ENCODE measurements at regions not wholly inside any gene's neighbourhood (a gene's known extent, or its start where the extent isn't known, plus 50 kb on each side); places are given as distances from the start of the nearest gene placed in this dataset.

DNA sequence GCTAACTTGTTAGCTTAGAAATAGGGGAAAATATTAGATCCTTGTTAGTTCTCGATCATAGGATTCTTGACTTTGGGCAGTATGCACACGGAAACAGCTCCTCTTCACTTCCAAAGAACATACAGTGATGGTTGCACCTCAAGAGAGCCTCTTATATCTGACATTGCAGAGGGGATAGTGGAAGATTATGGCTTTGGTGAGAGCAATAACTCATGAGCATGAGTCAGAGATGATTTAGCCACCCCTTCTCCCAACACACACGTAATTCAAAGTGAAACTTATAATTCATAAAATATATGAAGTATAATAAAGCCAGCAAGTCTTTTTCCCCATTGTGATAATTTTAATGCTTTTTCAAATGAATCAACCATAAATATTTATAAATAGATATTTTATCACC is 683.7 kb downstream of the POM121L12 start:
- DNase-seq = no peak

DNA sequence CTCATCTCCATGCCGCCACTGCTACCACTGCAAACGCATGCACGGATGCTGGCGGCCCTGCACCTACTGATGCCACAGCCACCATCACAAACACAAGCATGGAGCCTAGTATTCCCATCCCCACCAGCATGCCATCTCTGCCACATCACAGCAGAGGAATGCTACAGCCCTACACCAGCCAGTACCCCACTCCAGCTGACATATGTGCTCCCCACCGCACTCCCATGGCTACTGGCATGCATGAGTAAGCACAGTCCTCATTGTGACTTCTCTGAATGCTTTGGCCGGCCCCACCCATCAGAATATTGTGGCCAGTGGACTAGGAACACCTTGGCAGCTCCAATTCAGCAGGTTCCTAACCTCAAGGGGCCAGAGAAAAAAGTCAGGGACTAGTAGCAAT is 705.5 kb downstream of the POM121L12 start:
- DNase-seq = no peak

DNA sequence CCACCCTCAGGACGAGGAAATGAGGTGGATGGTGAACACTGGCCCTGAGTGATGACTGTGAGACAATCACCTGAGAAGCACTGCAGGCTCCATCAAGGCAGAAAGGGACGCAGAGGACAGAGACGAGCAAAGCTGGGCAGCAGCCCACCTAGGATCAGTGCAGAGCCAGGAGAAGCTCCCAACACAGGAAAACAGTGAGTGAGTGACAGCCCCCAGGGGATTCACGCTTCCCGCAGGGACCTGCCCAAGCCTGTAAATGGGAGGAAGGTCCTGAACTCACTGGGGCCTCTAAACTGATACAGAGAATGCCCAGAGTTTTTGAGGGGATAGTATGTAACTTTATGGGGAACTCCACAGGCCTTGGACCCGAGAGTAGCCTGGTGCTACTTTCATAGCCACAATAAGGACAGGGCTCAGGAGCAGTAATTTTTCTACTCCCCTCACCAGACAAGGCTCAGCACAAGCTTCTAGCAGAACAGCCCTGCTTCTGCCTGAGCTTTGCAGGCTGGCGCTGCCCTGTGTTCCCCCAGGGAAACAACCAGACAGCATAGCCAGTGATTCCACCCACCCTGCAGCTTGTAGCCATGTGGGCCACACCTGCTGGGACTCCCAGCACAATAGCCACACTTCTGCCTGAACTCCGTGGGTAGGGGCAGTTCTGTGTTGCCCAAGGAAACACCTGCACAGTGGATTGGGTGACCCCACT is 708.4 kb downstream of the POM121L12 start:
- DNase-seq = no peak

DNA sequence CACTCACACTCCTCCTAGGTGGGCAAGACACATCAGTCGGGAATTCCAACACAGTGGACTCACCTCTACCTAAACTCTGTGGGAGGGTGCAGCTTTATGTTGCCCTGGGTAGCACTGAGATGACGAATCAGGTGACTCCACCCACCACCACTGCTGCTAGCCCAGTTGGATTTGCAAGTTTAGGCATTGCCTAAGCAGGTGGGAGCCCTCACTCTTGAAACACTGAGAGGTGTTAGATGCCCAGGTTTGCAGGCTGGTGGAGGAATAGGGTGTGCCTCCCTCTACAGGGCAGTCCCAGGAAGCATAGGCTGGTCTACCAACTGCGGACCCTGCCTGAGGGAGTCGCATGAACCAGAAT is 708.9 kb downstream of the POM121L12 start:
- DNase-seq = no peak

DNA sequence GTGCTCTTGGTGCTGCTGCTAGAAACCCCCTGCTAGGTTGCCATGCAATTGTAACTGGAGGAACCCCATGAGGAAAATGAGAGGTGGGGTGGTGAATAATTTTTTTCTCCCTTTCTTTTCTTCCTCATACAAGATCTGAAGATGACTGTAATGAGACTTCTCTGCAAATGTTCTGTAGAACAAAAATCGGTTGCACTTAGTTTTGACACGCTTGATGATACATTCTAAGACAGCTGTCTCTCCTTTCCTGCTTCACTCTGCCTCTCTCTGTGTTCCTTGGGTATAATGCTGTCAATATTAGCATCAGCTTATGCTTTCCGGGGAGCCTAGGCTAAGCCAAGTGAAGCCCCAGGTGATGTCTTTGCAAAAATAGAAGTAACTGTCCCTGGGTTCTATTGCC is 721.5 kb downstream of the POM121L12 start:
- no peak for DNase-seq

DNA sequence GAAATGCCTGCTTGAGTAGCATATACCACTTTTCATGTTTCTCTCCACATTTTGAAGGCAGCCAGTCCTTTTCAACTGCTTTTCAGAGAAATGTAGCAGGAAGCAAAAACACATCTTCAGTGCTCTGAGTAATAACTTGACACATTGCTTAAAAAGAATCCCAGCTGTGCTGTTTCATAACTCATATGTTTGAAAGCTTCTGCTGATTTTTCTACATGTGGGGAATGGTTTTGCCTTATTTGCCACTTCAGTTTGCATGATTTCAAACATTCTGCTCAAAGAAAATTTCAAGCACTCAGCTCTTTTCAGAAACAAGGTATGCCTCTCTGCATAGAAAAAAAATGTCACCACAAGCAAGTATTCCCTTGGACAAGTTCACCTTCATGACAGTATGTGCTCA is 732.8 kb downstream of the POM121L12 start:
- no peak for DNase-seq

DNA sequence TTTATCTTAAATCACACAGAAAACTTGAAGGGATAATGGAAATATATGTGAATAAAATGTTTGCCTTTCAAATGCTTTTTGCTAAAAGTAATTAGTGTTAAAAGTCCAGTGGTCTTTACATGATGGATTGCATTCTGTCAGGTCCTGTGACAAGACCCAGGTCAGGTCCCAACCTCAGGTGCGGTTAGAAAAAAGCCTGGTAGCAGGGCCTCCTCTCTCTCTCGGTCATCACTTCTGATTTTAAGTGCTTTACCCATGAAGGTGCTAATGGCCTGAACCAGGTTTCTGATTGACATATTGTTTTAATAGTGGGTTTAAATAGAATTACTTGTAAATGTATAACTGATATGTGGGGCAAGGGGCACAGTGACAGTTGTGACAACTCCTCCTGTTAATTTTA is 736.3 kb downstream of the POM121L12 start:
- DNase-seq = no peak

DNA sequence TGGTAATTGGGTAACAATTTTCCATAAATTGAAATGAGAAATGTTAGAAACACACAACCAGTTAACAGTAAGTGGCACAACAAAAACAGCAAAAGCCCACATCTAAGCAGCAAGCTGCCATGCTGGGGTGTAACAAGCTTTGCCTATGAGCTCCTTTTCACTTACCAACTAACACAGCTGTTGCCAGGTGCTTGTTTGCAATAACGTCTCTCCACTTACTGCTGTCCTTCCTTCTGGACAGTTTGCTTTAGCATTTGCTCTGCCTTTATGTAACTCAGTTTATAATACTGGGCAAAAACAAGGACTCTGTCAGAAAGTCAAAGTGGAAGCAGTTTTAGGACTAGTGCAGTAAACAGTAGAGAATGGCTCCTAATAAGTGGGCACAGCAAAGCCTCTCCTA is 740.9 kb downstream of the POM121L12 start:
- DNase-seq = no peak

DNA sequence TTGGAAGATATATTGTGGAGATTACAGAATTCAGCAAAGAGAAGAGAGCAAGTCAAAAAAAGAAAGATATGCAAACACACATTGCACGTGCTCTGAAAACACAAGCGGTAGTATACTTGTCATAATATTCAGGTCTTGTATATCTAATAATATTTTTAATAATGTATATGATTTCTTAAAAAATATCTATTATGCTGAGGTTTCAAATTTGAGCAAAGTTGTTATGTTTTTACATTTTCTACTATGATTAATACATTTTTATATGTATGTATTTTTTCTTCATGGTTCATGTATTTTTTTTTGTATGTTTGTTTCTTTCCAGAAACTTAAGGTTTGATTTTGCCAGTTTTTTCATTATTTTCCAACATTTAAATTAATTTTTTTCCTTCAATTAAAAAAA is 752.4 kb upstream of the VSTM2A start:
- DNase-seq = no peak

DNA sequence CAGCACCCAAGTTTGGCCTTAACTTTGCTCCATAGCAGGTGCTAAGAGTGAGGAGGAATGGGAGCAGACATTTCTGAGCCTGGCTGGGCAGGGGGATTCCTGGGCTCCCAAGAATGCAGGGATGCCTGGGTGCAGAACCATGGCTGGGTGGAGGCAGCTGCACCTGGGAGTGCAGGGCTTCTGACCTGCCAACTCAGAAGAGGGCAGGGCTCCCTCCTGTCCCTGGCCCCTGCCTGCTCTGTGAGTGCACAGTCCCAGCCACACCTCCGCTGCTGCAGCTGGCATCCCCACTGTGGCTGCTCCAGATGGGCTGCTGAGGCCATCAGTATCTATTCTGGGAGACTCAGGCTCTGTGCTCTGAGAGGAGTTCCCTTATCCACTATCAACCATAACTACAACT is 747.4 kb upstream of the VSTM2A start:
- DNase-seq = no peak

DNA sequence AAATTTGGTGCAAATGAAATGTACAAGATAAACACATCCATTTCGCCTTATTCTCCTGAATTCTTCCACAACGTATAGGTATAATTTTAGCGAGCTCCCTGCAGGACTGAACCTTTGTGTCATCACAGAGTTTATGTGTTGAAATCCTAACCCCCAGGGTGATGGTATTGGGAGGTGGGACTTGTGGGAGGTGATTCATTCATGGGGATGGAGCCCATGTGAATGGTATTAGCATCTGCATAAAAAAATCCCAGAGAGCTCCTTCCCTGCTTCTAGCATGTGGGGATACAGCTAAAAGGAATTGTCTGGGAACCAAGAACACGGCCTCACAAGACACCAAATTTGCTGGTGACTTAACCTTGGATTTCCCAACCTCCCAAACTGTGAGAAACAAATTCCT is 741.4 kb upstream of the VSTM2A start:
- DNase-seq = no peak

DNA sequence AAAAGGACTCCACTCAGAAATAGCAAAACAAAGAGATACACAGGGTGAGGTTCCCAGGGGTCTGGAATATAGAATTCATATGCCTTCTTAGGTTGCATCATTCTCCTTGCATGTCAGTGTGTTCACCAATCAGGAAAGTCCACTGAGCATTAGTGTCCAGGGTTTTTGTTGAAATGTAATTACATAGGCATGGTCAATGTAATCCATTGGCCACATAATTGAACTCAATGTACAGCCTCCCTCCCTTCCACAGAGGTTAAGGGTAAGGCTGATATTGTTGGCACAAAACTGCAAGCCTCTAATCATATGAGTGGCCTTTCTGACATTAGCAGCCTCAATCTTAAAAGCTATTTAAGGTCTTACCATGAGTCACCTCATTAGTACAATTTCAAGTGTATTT is 736.1 kb upstream of the VSTM2A start:
- no peak for DNase-seq

DNA sequence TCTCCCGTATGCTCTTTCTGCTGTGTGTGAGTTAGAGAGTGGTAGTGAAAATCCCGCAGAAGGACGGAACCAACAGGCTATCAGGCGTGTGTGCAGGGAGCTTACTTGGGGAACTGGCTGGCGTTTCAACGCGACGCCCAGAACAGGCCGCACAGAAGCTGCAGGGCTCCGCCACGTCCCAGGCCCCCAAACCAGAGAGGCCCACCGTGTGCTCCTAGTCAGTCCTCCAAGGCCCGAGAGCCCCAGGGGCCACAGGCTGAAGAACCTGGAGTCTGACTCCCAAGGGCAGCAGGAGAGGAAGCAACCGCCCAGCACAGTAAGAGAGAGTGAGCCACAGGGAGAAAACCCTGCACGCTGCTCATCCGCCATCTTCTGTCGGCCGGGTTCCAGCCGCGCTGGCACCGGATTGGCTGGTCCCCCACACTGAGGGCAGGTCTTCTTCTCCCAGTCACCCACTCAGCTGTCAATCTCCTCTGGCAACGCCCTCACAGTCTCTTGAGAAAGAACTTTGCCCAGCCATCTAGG is 730.6 kb upstream of the VSTM2A start:
- DNase-seq = peak; percentile 0

DNA sequence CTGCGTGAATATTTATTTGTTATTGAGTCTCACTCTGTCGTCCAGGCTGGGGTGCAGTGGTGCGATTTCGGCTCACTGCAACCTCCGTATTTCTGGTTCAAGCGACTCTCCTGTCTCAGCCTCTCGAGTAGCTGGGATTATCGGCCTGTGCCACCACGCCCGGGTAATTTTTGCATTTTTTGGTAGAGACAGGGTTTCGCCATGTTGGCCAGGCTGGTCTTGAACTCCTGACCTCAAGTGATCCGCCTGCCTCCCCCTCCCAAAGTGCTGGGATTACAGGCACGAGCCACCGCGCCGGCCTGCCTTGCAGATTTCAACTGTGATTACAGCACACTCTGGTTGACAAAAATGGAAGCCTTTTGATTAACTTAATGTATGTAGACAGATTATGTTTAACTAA is 730.0 kb upstream of the VSTM2A start:
- no peak for DNase-seq

DNA sequence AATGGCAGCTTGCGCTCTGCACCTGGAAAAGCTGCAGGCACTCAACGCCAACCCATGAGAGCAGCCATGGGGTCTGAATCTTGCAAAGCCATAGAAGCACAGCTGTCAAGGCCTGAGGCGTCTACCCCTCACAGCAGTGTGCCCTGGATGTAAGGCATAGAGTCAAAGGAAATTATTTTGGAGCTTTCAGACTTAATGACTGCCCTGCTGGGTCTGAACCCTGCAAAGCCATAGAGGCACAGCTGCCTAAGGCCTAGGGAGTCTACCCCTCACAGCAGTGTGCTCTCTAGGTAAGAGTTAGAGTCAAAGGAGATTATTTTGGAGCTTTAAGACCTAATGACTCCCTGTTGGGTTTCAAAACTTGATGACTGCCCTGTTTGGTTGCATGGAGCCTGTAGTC is 706.9 kb upstream of the VSTM2A start:
- DNase-seq = no peak

DNA sequence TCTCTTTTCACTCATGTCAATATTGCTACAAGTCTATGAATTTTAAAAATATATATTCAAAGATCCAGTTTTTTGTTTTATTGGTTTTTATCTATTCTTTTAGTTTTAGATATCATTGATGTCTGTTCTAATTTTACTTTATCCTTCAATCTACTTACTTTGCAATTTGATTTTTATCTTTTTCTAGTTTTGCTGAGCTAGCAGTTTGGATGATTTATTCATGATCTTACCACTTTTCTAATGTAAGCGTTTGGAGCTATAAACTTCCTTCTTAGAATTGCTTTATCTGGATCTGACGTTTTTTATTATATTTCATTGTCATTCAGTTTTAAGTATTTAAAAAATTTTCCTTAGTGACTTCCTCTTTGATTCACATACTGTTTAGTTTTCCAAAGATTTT is 664.5 kb upstream of the VSTM2A start:
- no peak for DNase-seq

DNA sequence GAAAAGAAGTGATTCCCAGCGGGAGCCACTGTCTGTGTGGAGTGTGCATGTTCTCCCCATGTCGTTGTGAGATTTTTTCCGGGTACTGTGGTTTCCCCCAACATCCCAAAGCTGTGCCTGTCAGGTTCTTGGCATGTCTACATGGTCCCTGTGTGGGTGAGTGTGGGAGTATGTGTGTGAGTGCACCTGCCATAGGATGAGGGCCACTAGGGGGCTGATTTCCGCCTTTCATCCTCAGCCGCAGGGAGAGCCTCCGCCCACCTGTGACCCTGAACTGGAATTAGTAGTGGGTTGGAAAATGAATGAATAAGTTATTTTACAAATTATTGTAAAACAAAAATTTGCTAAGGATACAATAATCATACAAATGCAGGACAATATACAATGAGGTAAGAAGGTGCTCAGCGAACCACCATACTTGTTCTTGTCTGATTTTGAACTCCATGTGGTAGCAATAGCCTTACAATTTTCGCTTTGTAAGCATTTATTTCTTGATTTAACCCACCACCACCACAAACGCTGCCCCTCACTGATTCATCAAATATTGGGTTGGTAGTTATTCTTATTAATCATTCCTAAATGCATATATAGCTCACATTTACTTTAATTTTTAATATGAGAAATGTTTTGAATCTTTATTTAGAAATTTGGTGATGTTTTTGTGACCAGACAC is 641.2 kb upstream of the VSTM2A start:
- DNase-seq = no peak

DNA sequence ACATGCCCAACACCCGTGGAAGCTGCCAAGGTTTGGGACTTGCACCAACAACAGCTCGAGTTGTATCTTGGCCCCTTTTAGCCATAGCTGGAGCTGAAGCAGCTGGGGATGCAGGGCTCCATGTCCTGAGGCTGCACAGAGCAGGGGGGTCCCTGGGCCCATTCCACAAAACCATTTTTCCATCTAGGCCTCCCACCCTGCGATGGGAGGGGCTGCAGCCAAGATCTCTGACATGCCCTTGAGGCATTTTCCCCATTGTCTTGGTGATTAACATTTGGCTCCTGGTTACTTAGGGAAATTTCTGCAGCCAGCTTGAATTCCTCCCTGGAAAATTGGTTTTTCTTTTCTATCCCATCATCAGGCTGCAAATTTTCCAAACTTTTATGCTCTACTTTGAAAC is 637.8 kb upstream of the VSTM2A start:
- no peak for DNase-seq

DNA sequence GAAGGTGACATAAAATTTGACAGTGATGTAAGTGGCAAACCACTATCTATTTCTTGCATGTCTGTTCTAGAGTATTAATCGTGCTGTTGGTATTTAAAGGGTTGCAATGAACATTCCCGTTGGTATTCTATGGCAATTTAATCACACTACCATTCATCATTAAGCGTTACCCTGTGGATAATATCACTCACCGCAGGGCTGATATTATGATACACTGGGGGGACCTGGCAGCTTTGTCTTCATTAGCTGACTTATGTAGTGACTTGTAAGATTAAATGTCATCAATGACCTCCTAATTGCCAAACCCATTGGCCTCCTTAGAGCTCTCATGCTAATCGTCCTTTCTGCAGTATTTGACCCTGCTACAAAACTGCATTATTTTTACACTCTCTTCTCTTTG is 624.5 kb upstream of the VSTM2A start:
- DNase-seq = no peak

DNA sequence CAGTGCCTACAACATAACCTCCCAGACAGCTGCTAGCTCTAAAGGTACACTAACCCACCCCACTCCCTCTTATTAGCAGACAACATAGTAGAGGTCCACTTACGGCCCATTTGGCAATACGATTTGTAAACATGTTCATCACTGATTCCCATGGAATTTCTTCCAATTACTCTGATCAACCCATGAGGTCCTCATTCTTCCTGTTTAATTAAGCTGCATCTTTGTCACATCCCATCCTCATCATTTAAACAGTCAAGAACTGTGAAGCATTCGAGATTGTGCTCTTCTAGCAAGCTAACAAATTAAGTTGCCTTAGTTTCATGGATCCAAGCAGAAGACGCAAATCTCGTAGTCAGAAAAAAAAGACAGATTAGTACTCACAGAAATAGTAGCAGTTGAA is 622.2 kb upstream of the VSTM2A start:
- no peak for DNase-seq

DNA sequence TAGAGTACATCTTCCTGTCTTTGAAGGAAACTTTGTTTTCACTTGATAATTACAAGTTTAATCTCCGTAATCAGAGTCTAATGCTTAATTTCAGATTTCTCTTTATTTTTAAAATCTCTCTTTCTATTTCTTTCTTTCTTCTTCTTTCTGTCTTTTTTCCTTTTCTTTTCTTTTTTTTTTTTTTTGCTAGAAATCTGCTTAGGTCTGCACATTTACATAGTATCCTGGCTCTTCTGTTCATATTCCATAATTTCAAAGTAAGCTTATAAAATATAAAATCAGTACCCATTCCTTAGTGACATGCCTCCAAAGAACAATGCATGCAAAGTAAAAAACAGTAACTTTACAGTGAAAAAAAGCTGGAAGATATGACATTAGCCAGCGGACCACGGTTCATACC is 601.7 kb upstream of the VSTM2A start:
- no peak for DNase-seq

DNA sequence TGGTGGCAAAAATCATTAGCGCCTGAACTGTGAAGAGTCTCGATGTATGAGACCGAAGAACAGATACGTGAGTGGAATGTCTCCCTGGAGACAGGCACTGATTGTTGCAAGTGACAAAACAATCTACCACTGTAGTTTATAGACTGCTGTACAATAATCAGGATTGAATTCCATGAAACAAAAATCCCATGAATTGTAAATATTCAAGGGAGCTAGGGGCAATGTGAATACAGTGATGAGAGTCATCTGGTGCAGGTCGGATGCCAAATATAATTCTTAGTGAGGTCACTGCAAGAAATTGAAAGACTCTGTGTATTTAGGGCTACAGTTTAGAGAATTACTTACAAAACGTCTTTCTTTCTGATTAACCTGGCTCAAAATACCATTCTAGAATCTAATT is 594.4 kb upstream of the VSTM2A start:
- DNase-seq = no peak

DNA sequence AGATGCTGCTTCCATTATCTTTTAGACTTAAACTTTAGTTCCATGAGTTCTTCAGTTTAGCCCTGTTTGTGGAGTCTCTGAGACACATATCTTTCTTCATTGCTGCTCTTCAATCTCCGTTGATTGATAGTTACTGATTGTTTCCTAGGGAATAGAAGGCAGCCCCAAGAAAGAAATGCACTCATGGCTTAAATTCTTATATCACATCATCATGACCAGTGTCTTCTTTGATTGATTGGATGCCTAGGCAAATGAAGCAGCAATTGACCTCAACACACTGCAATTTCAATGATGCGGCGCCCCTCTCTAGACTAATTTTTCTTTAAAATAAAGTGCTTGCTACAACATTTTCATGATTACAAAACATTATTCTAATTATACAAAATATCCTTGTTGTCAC is 576.5 kb upstream of the VSTM2A start:
- no peak for DNase-seq

DNA sequence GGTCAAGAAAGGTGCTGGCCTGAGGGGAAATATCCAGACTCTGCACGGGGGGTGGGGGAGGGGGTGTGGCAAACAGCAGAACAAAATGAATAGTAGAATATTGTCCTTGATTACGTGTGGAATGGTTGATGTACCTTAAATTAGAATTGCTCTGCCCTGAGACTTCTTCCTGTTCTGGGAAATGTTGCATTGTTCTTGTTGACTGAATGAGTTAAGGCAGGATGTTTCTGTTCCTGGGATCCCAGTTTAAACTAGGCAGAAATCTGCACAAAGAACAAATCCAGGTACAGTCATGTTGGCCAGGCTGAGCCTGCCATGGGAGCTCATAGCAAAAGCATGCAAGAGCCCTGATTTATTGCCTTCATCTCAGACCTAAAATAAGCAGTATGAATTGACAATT is 558.7 kb upstream of the VSTM2A start:
- no peak for DNase-seq

DNA sequence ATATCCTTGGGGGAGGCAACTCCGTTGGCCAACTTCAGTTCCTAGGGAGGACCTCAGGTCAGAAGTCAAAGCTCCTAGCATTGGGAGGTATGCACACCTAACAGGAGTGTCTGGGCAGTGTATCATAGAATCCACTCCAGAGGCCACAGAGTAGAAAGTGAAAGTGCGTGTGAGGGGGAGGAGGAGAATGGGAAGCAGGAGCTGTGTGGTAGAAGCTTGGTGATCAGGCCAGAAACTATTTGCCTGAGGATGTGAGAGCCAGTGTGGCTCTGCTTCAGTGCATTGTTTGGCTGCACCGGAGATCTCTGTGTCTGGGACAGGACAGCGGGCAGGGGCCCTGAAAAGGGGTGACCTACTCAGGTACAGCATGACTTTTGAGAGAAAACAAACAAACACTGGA is 557.4 kb upstream of the VSTM2A start:
- no peak for DNase-seq

All from activated CD4-positive, alpha-beta T cell treated with anti-CD3 and anti-CD28 coated beads, Interleukin-2, amount 50 U/mL, for 16 hours (primary cell).